PC-9 (cell line): ENCODE measurements at regions not wholly inside any gene's neighbourhood (a gene's known extent, or its start where the extent isn't known, plus 50 kb on each side); places are given as distances from the start of the nearest gene placed in this dataset.

Source experiments
- BruUV-seq: library from RNA; stranded (reverse); fragments of 400-500 nt; replicated peaks from 2 replicates; lab custom pipeline; 2021; lab: Mats Ljungman, UMichigan
- CTCF ChIA-PET: fragments of 300-600 bp; sonication (Branson Sonifier 250); formaldehyde crosslinking; loops from one replicate; lab custom pipeline; 2022; ENCODE audit warnings: antibody characterized with exemption; lab: Charles Lee
- POLR2A ChIA-PET: fragments of 300-600 bp; sonication (Branson Sonifier 250); formaldehyde crosslinking; loops from one replicate; lab custom pipeline; 2022; ENCODE audit warnings: antibody characterized with exemption; ENCODE audit not compliant: unreplicated experiment; lab: Charles Lee
- DNase-seq, 2 experiments: peaks; one replicate each; pipeline versions ENCODE4 v3.0.0 to v3.0.0-alpha.2; 2015 to 2022; ENCODE audit warnings: mixed read lengths in 1 of 2
- H2AFZ ChIP-seq: fragments of 200-600 bp; sonication (generic); 2 replicates; pipeline ENCODE4 v1.8.1; 2017; ENCODE audit warnings: antibody characterized with exemption
- H3F3A ChIP-seq: fragments of 200-600 bp; sonication (generic); 2 replicates; pipeline ENCODE4 v1.8.1; 2017; ENCODE audit warnings: antibody characterized with exemption, mild to moderate bottlenecking, low read depth; ENCODE audit not compliant: insufficient read depth
- H3K27ac ChIP-seq: fragments of 200-600 bp; sonication (generic); 2 replicates; pipeline ENCODE4 v1.6.1; 2016; ENCODE audit warnings: mixed run types
- H3K27me3 ChIP-seq: fragments of 200-600 bp; sonication (generic); 2 replicates; pipeline ENCODE4 v1.6.1; 2016; ENCODE audit warnings: low read depth, mixed run types; ENCODE audit not compliant: insufficient read depth
- H3K36me3 ChIP-seq: fragments of 200-600 bp; sonication (generic); 2 replicates; pipeline ENCODE4 v1.6.1; 2016; ENCODE audit warnings: low read depth, mixed run types
- H3K4me1 ChIP-seq: fragments of 200-600 bp; sonication (generic); replicated peaks from 2 replicates; pipeline ENCODE4 v1.6.1; 2016; ENCODE audit warnings: mixed run types; ENCODE audit not compliant: insufficient read depth
- H3K4me2 ChIP-seq: fragments of 200-600 bp; sonication (generic); 2 replicates; pipeline ENCODE4 v1.6.1; 2017; ENCODE audit warnings: mixed run types
- H3K4me3 ChIP-seq: fragments of 200-600 bp; sonication (generic); 2 replicates; pipeline ENCODE4 v1.6.1; 2016; ENCODE audit warnings: mixed run types
- H3K79me2 ChIP-seq: fragments of 200-600 bp; sonication (generic); 2 replicates; pipeline ENCODE4 v1.6.1; 2017; ENCODE audit warnings: low read depth, mixed run types
- H3K9me2 ChIP-seq: fragments of 200-600 bp; sonication (generic); 2 replicates; pipeline ENCODE4 v1.8.1; 2017; ENCODE audit warnings: mild to moderate bottlenecking; ENCODE audit not compliant: insufficient read depth
- H3K9me3 ChIP-seq: fragments of 200-600 bp; sonication (generic); 2 replicates; pipeline ENCODE4 v1.8.1; 2016; ENCODE audit warnings: low read depth; ENCODE audit not compliant: insufficient read depth
- H4K20me1 ChIP-seq: fragments of 200-600 bp; sonication (generic); 2 replicates; pipeline ENCODE4 v1.8.1; 2017; ENCODE audit not compliant: insufficient read depth
- CTCF ChIP-seq: fragments of 200-600 bp; sonication (generic); conservative IDR thresholded peaks from 2 replicates; pipeline ENCODE4 v1.6.1; 2017; ENCODE audit warnings: mixed run types, antibody characterized with exemption, mild to moderate bottlenecking, moderate library complexity
- EZH2 ChIP-seq: fragments of 200-600 bp; sonication (generic); IDR thresholded peaks from 2 replicates; pipeline ENCODE4 v1.8.0; 2017; ENCODE audit warnings: antibody characterized with exemption, low read depth
- intact Hi-C: fragments of 100-400 bp; cut with micrococcal nuclease; formaldehyde crosslinking; loops from one replicate; pipeline ENCODE4 v1.10.0; 2022; ENCODE audit not compliant: unreplicated experiment

GRCh38 chr1:234970401-234970730 is 158.3 kb downstream of the TOMM20 start:
- no TSS peak for BruUV-seq
- ChIA-PET CTCF (no interaction called here), POLR2A (interaction anchor here (0.5 to 0.6 kb wide), 3 partner anchors 192 to 932 kb away, joined by 3 to 30 read pairs (median 4); no protein-coding TSS in a partner anchor)
- H4K20me1 ChIP-seq, result no peaks in the 10 kb centered on the region
- no peaks in the 10 kb centered on the region for H3K79me2 ChIP-seq
- intact Hi-C loops, result no loop called here
- H3K36me3 ChIP-seq, result no peaks in the 10 kb centered on the region
- H3K4me2 ChIP-seq, result no peak overlapping the region
- peaks cover 61% of the 10 kb centered on the region for H3K4me1 ChIP-seq
- H3K27me3 ChIP-seq, result no peaks in the 10 kb centered on the region
- peaks cover 28% of the 10 kb centered on the region for H3F3A ChIP-seq
- H3K9me3 ChIP-seq, result no peaks in the 10 kb centered on the region
- H3K4me3 ChIP-seq, result no peak overlapping the region
- 0 out of 2 replicates have a peak overlapping the region, but pooled peaks have one; percentile 10 for H3K27ac ChIP-seq
- TF ChIP-seq EZH2 (no peak), CTCF (no peak)
- H3K9me2 ChIP-seq, result no peaks in the 10 kb centered on the region
- no peak overlapping the region for H2AFZ ChIP-seq
- no peak for DNase-seq

- H3K36me3 ChIP-seq, result no peaks in the 10 kb centered on the region
- peaks cover 62% of the 10 kb centered on the region for H3K4me1 ChIP-seq
- H3K27ac ChIP-seq, result no peak overlapping the region
- ChIA-PET POLR2A (interaction anchor here (0.5 to 0.6 kb wide), 3 partner anchors 193 to 933 kb away, joined by 3 to 30 read pairs (median 4); no protein-coding TSS in a partner anchor), CTCF (no interaction called here)
- TF ChIP-seq EZH2 (no peak), CTCF (no peak)
- intact Hi-C loops, result no loop called here
- H3K79me2 ChIP-seq, result no peaks in the 10 kb centered on the region
- no peaks in the 10 kb centered on the region for H4K20me1 ChIP-seq
- DNase-seq, result no peak
- no TSS peak for BruUV-seq
- no peak overlapping the region for H2AFZ ChIP-seq
- no peak overlapping the region for H3K4me2 ChIP-seq
- no peaks in the 10 kb centered on the region for H3K9me3 ChIP-seq
- peaks cover 32% of the 10 kb centered on the region for H3F3A ChIP-seq
- no peaks in the 10 kb centered on the region for H3K9me2 ChIP-seq
- no peak overlapping the region for H3K4me3 ChIP-seq
- no peaks in the 10 kb centered on the region for H3K27me3 ChIP-seq
Measured at GRCh38 chr1:234969581-234970400, 158.8 kb downstream of the TOMM20 start.

GRCh38 chr1:234969011-234969441 is 159.6 kb downstream of the TOMM20 start:
- Histone ChIP-seq H3K27ac (no peak overlapping the region), H2AFZ (no peak overlapping the region), H3K4me3 (no peak overlapping the region), H3K27me3 (no peaks in the 10 kb centered on the region), H3K79me2 (no peaks in the 10 kb centered on the region), H3K36me3 (no peaks in the 10 kb centered on the region), H3F3A (peaks cover 32% of the 10 kb centered on the region), H3K9me2 (no peaks in the 10 kb centered on the region), H3K4me2 (no peak overlapping the region), H3K9me3 (no peaks in the 10 kb centered on the region), H4K20me1 (no peaks in the 10 kb centered on the region), H3K4me1 (peaks cover 62% of the 10 kb centered on the region)
- BruUV-seq, result no TSS peak
- no peak for DNase-seq
- POLR2A ChIA-PET, result no interaction called here
- intact Hi-C loops, result no loop called here
- CTCF ChIA-PET, result no interaction called here
- no peak for TF ChIP-seq CTCF
- no peak for TF ChIP-seq EZH2
